NCI-H1436 (cell line): ENCODE measurements at regions not wholly inside any gene's neighbourhood (a gene's known extent, or its start where the extent isn't known, plus 50 kb on each side); places are given as distances from the start of the nearest gene placed in this dataset.

ENCODE experiments used
- DNase-seq: peaks from one replicate; lab custom pipeline; 2025; lab: John Stamatoyannopoulos, UW

DNA sequence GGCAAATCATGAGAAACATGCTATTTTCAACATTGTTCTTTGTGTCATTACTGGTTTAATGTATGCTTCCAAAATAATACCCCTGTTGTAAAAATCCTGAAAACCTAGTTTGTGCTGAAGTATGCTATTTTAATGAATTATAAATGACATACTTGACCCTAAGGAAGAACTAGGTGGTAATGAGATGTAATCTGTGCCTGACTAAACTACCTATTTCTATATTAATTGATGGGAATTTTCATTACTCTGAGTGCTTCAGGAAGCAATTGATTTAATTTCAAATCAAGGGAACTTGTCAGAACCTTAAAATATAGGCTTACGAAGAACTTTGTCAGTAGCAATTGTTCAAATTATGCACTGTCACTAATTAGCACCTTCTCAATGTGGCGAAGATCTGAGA, 1005.6 kb upstream of the SLC10A2 start:
- DNase-seq = no peak

GRCh38 chr13:104065328-104065727, 999.1 kb upstream of the SLC10A2 start:
- no peak for DNase-seq

DNA sequence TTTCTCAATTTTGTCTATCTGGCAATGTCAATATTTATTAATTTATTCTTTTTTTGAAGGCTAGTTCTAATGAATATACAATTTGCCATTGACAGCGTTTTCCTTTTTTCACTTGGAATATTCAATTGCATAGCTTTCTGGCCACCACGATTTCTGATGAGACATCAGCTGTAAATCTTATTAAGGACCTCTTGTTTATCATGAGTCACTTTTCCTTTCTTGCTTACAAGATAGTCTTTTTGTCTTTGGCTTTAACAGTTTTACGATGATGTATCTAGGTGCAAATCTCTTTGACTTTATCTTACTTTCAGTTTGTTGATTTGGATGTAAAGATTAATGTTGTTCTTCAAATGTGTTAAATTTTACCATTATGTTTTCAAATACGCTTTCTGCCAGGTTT, 991.6 kb upstream of the SLC10A2 start:
- DNase-seq = no peak

- no peak for DNase-seq
These were observed 979.7 kb upstream of the SLC10A2 start for GRCh38 chr13:104045907-104046306.

GRCh38 chr13:104043184-104043583, 977.0 kb upstream of the SLC10A2 start:
- DNase-seq = no peak

- no peak for DNase-seq
These were observed 968.7 kb upstream of the SLC10A2 start for GRCh38 chr13:104034891-104035290.

GRCh38 chr13:104025303-104025702, 959.1 kb upstream of the SLC10A2 start:
- DNase-seq = no peak

DNA sequence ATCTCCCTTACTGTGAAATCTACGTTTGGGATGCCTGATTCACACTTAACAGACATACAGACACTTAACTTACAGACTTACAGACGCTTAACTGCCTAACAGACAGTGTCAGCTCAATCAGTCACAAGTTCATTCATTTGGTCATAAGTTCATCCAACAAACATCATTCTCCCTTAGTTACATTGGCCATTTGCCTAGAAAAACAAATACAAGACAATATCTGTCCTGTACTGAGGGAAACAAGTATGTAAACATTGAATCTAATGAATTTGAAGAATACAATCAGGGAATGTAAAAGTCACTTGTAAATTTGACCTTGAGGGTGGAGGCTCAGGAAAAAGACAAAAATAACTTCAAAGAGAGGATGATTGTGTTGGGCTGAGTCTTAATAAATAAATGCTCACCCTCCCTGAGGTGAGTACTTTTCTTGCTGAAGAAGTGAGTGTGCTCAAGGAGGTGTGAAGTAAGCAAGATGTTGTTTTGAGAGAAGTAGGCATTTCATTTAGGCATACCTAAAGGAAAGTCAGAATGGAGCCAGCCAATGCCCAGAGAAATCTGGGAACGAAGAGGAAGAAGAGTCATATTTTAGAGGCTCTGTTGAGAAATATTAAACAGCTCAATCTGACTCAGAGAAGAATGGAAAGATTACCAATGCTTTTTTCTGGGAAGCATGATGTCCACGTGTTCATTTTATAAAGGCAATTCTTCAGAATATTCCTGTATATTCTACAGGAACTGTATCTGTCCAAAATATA, 958.4 kb upstream of the SLC10A2 start:
- no peak for DNase-seq

DNA sequence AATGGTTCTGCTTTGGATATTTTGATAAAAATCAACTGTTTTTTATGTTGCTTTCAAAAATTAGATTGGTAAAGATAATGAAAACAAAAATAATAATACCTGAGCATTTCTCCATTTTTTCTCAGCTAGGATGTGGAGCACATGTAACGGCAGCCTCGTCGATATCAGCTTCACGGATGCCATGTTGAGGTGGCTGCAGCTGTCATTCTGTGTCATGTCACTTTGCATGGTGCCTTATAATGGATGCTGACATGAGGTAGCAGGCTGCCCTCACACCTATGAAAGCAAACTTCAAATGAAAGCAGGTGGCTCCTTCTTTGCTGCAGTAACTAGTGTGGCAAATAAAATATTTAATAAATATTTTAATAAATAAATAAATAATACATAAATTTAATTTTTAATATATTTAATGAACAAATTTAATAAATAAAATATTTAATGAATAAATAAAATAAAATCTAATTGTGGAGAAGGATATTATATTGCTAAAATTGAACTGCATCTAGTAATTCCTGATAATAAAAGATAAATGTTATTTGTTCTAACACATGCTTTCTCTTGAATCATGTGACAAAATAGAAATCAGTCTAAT, 955.7 kb upstream of the SLC10A2 start:
- DNase-seq = no peak

DNA sequence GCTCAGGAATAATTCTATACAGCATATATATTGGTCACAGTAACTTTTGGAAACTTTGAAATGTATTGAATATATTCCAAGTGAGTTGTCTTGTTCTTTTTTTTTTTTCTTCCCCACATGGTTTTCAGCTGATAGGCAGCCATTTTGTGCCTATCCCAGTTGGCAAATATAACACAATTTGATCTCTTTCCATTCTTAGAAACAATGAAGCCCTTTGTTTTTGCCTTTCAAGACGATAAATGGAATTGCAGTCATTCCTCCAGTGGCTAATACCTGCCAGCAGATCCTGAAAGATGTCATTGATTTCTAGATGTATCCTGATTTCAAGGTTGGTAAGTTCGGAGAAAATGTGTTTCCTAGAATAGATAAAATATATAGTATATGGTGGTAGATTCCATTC, 951.1 kb upstream of the SLC10A2 start:
- DNase-seq = no peak

GRCh38 chr13:104015646-104016396, 949.6 kb upstream of the SLC10A2 start:
- DNase-seq = no peak

DNA sequence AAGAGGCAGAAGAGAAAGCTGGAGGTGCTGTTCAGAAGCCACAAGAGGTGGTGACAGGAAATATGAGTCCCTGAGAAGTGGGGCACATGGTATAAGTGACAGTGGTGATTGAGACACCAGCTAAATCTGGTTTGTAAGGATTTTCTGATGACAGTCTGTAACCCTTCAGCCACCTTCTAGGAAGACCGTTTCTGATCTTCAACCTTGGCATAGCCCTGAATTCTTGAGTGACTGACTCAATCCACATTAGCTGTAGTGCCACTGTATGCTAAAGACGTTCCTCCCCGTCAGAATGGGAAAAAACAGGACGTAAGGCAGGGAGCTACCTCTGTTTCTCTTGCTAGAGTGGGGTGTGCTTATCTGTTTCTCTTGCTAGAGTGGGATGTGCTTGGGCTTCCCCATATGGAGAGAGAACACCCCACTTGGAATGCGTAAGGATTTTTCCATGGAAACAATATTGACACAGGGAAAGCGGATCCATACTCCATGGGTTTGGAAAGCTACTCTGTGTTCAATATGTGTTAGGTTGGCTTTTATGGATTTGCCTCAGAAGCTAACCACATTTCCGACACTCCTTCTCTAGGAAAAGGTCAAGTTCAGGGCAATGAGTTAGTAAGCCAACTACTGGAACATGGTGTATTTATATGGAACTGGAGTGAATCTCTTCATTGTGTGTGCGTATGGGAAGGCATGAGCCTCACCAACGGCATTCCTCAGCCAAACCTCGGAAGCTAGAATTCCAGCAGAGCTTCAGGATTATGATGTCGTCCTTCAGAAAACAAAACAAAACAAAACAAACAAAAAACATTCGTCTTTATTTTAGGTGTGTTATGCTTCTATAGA, 948.8 kb upstream of the SLC10A2 start:
- DNase-seq = no peak

- no peak for DNase-seq
These were observed 945.5 kb upstream of the SLC10A2 start for GRCh38 chr13:104011505-104012241.

DNA sequence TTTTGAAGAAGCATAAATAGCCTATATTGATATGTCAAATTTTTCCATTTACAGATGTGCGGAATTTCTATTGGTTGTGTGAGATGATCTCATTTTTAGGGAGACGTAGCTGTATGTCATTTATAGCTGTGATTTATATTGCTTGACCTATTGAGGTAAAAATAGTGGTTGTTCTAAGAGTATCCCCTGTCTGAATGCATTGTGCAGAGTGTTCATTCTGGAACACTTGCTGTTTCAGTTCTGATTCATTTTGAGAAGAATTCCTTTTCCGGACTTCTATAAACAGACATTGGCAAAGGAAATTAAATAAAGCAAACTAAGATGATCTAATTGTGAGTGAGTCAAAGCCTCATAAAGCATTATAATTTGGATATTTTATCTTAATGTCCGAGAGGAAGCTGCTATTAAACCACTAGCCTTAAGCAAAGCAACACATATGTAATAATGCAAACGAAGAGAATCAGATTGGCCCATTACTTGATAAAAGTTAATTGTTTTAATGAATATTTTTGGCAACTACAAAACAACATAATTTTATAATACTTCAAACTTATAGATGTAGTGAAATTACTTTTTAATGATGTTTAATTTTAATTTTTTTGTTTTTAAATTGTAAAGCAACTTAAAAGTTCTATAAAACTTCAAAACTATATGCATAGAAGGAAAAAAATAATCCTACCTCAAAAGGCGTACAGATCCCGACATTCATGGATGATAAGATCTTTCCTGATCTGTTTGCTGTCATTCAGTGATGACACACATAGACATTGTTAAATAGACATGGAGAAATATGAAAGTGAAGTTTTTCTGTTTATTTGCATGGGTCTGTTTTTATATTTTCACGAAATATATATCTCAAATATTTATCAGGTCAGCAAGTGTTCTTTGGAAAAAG, 942.6 kb upstream of the SLC10A2 start:
- no peak for DNase-seq

- no peak for DNase-seq
These were observed 941.9 kb upstream of the SLC10A2 start for GRCh38 chr13:104008075-104008474.

DNA sequence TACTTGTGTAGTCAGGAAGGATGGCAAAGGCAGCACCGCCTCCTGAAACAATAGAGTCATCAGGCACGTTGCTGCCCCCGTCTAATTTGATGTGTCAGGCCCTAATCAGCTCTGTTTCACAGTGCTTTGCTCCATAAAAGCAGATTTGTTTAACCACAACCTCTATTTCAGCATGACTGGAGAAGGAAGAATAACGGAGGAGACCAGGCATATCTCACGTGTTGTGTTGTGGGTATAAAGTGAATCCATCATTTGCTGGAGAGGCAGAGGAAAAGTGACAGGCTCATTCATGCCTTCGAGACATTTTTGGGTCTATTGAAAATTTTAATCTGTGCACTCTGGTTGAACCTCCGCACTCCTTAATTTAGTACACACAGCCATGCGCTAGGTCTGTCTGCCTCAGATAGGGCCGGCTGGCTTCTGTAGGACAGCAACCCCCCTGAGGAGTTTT, 940.4 kb upstream of the SLC10A2 start:
- no peak for DNase-seq

DNA sequence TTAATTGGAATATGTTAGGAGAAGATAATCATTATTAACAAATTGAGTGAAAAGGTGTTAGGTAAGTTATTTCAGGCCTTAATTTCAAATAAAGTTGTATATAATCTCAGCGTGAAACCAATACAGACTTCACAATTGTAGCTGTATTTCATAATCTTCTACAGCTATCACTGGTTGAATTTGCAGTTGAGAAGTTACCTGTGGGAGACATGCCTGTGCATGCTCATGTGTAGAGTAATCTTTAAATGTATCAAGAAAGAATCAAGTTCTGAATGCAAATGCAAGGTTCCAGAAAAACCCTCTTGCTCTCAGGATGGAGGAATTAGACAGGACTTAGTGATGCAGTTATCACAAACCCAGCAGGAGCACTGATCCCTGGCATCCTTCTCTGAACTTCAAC, 938.4 kb upstream of the SLC10A2 start:
- DNase-seq = no peak

DNA sequence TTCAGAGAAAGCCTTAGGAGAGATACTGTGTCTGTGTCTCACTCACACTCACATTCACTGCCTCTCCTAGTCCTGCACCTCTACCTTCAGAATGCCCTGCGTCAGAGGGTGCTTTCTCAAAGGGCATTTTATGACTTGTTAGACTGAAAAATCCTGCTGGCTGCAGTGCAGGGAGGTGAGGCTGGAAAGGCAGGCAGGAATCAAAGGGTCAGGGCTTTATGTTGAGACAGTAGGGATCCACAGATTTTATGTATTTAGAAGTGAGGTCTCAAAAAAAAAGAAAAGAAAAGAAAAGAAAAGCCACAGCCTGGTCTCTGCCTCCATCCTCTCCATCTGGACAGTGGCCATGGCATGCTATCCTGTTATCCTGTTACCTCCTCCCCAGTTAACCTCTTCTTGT, 936.0 kb upstream of the SLC10A2 start:
- no peak for DNase-seq

GRCh38 chr13:104001766-104002165, 935.5 kb upstream of the SLC10A2 start:
- no peak for DNase-seq

GRCh38 chr13:103996733-103997132, 930.5 kb upstream of the SLC10A2 start:
- no peak for DNase-seq
